ENCODE measurements at regions not wholly inside any gene's neighbourhood (a gene's known extent, or its start where the extent isn't known, plus 50 kb on each side); places are given as distances from the start of the nearest gene placed in this dataset.

GRCh38 chr22:48332438-48333322 lies 1495.0 kb downstream of the BRD1 start:
- H3K9me3 Mint-ChIP-seq: no peaks in the 10 kb centered on the region
- no peak for ATAC-seq
- no peaks in the 10 kb centered on the region for H3K4me1 Mint-ChIP-seq (ENCODE audit: low read depth)
- no peaks in the 10 kb centered on the region for H3K27me3 Mint-ChIP-seq (ENCODE audit: low read depth)
- H3K4me3 Mint-ChIP-seq: no peak overlapping the region
- H3K36me3 Mint-ChIP-seq (ENCODE audit: insufficient read depth): no peaks in the 10 kb centered on the region
- DNase-seq: no peak

- DNase-seq: no peak
- ATAC-seq: no peak
- Mint-ChIP-seq H3K9me3 (no peaks in the 10 kb centered on the region), H3K36me3 (ENCODE audit: insufficient read depth) (no peaks in the 10 kb centered on the region), H3K27me3 (ENCODE audit: low read depth) (no peaks in the 10 kb centered on the region), H3K4me1 (ENCODE audit: low read depth) (no peaks in the 10 kb centered on the region), H3K4me3 (no peak overlapping the region)
Measured at GRCh38 chr22:48331691-48332220, 1495.9 kb downstream of the BRD1 start.

GRCh38 chr22:48331266-48331665 lies 1496.4 kb downstream of the BRD1 start:
- no peaks in the 10 kb centered on the region for H3K27me3 Mint-ChIP-seq (ENCODE audit: low read depth)
- H3K36me3 Mint-ChIP-seq (ENCODE audit: insufficient read depth): no peaks in the 10 kb centered on the region
- DNase-seq: no peak
- ATAC-seq: no peak
- no peaks in the 10 kb centered on the region for H3K9me3 Mint-ChIP-seq
- H3K4me1 Mint-ChIP-seq (ENCODE audit: low read depth): no peaks in the 10 kb centered on the region
- no peak overlapping the region for H3K4me3 Mint-ChIP-seq

- Mint-ChIP-seq H3K27me3 (ENCODE audit: low read depth) (no peaks in the 10 kb centered on the region), H3K9me3 (no peaks in the 10 kb centered on the region), H3K36me3 (ENCODE audit: insufficient read depth) (no peaks in the 10 kb centered on the region), H3K4me1 (ENCODE audit: low read depth) (no peaks in the 10 kb centered on the region), H3K4me3 (no peak overlapping the region)
- ATAC-seq (no peak), DNase-seq (no peak)
Measured at GRCh38 chr22:48327721-48328120, 1500.0 kb downstream of the BRD1 start.

GRCh38 chr22:48323746-48324145 lies 1503.9 kb downstream of the BRD1 start:
- no peak overlapping the region for H3K4me3 Mint-ChIP-seq
- no peaks in the 10 kb centered on the region for H3K36me3 Mint-ChIP-seq (ENCODE audit: insufficient read depth)
- no peaks in the 10 kb centered on the region for H3K4me1 Mint-ChIP-seq (ENCODE audit: low read depth)
- peaks cover 6% of the 10 kb centered on the region for H3K27me3 Mint-ChIP-seq (ENCODE audit: low read depth)
- no peaks in the 10 kb centered on the region for H3K9me3 Mint-ChIP-seq
- no peak for ATAC-seq
- no peak for DNase-seq

- no peak overlapping the region for H3K4me3 Mint-ChIP-seq
- peaks cover 6% of the 10 kb centered on the region for H3K27me3 Mint-ChIP-seq (ENCODE audit: low read depth)
- H3K36me3 Mint-ChIP-seq (ENCODE audit: insufficient read depth): no peaks in the 10 kb centered on the region
- no peaks in the 10 kb centered on the region for H3K4me1 Mint-ChIP-seq (ENCODE audit: low read depth)
- no peak for DNase-seq
- H3K9me3 Mint-ChIP-seq: no peaks in the 10 kb centered on the region
- ATAC-seq: no peak
Measured at GRCh38 chr22:48322907-48323306, 1504.8 kb downstream of the BRD1 start.

- no peaks in the 10 kb centered on the region for H3K4me1 Mint-ChIP-seq (ENCODE audit: low read depth)
- no peak overlapping the region for H3K4me3 Mint-ChIP-seq
- no peak for DNase-seq
- peaks cover 6% of the 10 kb centered on the region for H3K27me3 Mint-ChIP-seq (ENCODE audit: low read depth)
- no peak for ATAC-seq
- H3K9me3 Mint-ChIP-seq: no peaks in the 10 kb centered on the region
- H3K36me3 Mint-ChIP-seq (ENCODE audit: insufficient read depth): no peaks in the 10 kb centered on the region
Measured at GRCh38 chr22:48321986-48322545, 1505.6 kb downstream of the BRD1 start.

- Mint-ChIP-seq H3K9me3 (no peaks in the 10 kb centered on the region), H3K4me1 (ENCODE audit: low read depth) (no peaks in the 10 kb centered on the region), H3K27me3 (ENCODE audit: low read depth) (peaks cover 6% of the 10 kb centered on the region), H3K36me3 (ENCODE audit: insufficient read depth) (no peaks in the 10 kb centered on the region), H3K4me3 (no peak overlapping the region)
- DNase-seq (no peak), ATAC-seq (no peak)
Measured at GRCh38 chr22:48320683-48321451, 1506.8 kb downstream of the BRD1 start.

GRCh38 chr22:48320048-48320682 lies 1507.5 kb downstream of the BRD1 start:
- Mint-ChIP-seq H3K36me3 (ENCODE audit: insufficient read depth) (no peaks in the 10 kb centered on the region), H3K9me3 (no peaks in the 10 kb centered on the region), H3K4me1 (ENCODE audit: low read depth) (no peaks in the 10 kb centered on the region), H3K27me3 (ENCODE audit: low read depth) (peaks cover 6% of the 10 kb centered on the region), H3K4me3 (no peak overlapping the region)
- DNase-seq (no peak), ATAC-seq (no peak)

- Mint-ChIP-seq H3K4me3 (no peak overlapping the region), H3K36me3 (ENCODE audit: insufficient read depth) (no peaks in the 10 kb centered on the region), H3K4me1 (ENCODE audit: low read depth) (no peaks in the 10 kb centered on the region), H3K27me3 (ENCODE audit: low read depth) (peaks cover 6% of the 10 kb centered on the region), H3K9me3 (no peaks in the 10 kb centered on the region)
- DNase-seq: no peak
- ATAC-seq: no peak
Measured at GRCh38 chr22:48319321-48320047, 1508.2 kb downstream of the BRD1 start.

- Mint-ChIP-seq H3K4me1 (ENCODE audit: low read depth) (no peaks in the 10 kb centered on the region), H3K9me3 (no peaks in the 10 kb centered on the region), H3K4me3 (no peak overlapping the region), H3K27me3 (ENCODE audit: low read depth) (peaks cover 6% of the 10 kb centered on the region), H3K36me3 (ENCODE audit: insufficient read depth) (no peaks in the 10 kb centered on the region)
- no peak for DNase-seq
- ATAC-seq: no peak
Measured at GRCh38 chr22:48318575-48319320, 1508.9 kb downstream of the BRD1 start.

GRCh38 chr22:48318173-48318572 lies 1509.5 kb downstream of the BRD1 start:
- Mint-ChIP-seq H3K9me3 (no peaks in the 10 kb centered on the region), H3K4me3 (no peak overlapping the region), H3K36me3 (ENCODE audit: insufficient read depth) (no peaks in the 10 kb centered on the region), H3K4me1 (ENCODE audit: low read depth) (no peaks in the 10 kb centered on the region), H3K27me3 (ENCODE audit: low read depth) (peaks cover 6% of the 10 kb centered on the region)
- ATAC-seq (no peak), DNase-seq (no peak)
